H9 (cell line): ENCODE measurements at regions not wholly inside any gene's neighbourhood (a gene's known extent, or its start where the extent isn't known, plus 50 kb on each side); places are given as distances from the start of the nearest gene placed in this dataset.
A peak's percentile ranks its signal among the peaks of the same experiment; 100 is the strongest.

ENCODE experiments used
- DNase-seq: peaks from one replicate; pipeline ENCODE4 v3.0.0-alpha.2; 2017
- H2AFZ ChIP-seq: one replicate; pipeline ENCODE4 v1.6.1; 2013; ENCODE audit warnings: mild to moderate bottlenecking, low read length, control low read depth, moderate library complexity
- H2AK5ac ChIP-seq: 2 replicates; pipeline ENCODE4 v1.6.1; 2013; ENCODE audit warnings: low read length, control low read depth, mixed read lengths; ENCODE audit not compliant: insufficient read length
- H2BK120ac ChIP-seq: one replicate; pipeline ENCODE4 v1.6.1; 2013; ENCODE audit warnings: low read depth, mild to moderate bottlenecking, low read length, control low read depth, inconsistent platforms; ENCODE audit not compliant: poor library complexity, severe bottlenecking
- H2BK12ac ChIP-seq: 2 replicates; pipeline ENCODE4 v1.6.1; 2013; ENCODE audit warnings: low read length, control low read depth, mixed read lengths, low read depth; ENCODE audit not compliant: insufficient read length
- H2BK15ac ChIP-seq: 2 replicates; pipeline ENCODE4 v1.6.1; 2013; ENCODE audit warnings: low read depth, low read length, control low read depth
- H2BK20ac ChIP-seq: one replicate; pipeline ENCODE4 v1.6.1; 2013; ENCODE audit warnings: low read depth, mild to moderate bottlenecking, low read length, control low read depth, inconsistent platforms; ENCODE audit not compliant: poor library complexity, severe bottlenecking
- H2BK5ac ChIP-seq: 2 replicates; pipeline ENCODE4 v1.6.1; 2013; ENCODE audit warnings: low read length, control low read depth, mixed read lengths; ENCODE audit not compliant: insufficient read length
- H3K14ac ChIP-seq: 2 replicates; pipeline ENCODE4 v1.6.1; 2013; ENCODE audit warnings: low read length, control low read depth; ENCODE audit not compliant: insufficient read depth
- H3K18ac ChIP-seq: 2 replicates; pipeline ENCODE4 v1.6.1; 2013; ENCODE audit warnings: low read depth, mild to moderate bottlenecking, mixed read lengths, low read length, control low read depth; ENCODE audit not compliant: insufficient read length
- H3K23ac ChIP-seq: 2 replicates; pipeline ENCODE4 v1.6.1; 2013; ENCODE audit warnings: low read length, control low read depth, mixed read lengths, low read depth; ENCODE audit not compliant: insufficient read length
- H3K23me2 ChIP-seq: 2 replicates; pipeline ENCODE4 v1.6.1; 2013; ENCODE audit warnings: low read depth, mild to moderate bottlenecking, mixed read lengths, low read length, control low read depth; ENCODE audit not compliant: insufficient read length, poor library complexity, severe bottlenecking
- H3K27ac ChIP-seq: 2 replicates; pipeline ENCODE4 v1.5.1; 2013; ENCODE audit warnings: low read length, control low read depth, mixed read lengths, low read depth; ENCODE audit not compliant: insufficient read length
- H3K27me3 ChIP-seq: 2 replicates; pipeline ENCODE4 v1.6.1; 2013; ENCODE audit warnings: low read length, control low read depth, inconsistent platforms; ENCODE audit not compliant: insufficient read depth
- H3K4ac ChIP-seq: 2 replicates; pipeline ENCODE4 v1.6.1; 2013; ENCODE audit warnings: low read depth, mild to moderate bottlenecking, control low read depth, inconsistent platforms, low read length, moderate library complexity
- H3K4me1 ChIP-seq: 2 replicates; pipeline ENCODE4 v1.6.1; 2013; ENCODE audit warnings: low read length, control low read depth, inconsistent platforms; ENCODE audit not compliant: insufficient read depth
- H3K4me2 ChIP-seq: 2 replicates; pipeline ENCODE4 v1.6.1; 2013; ENCODE audit warnings: low read length, control low read depth, mixed read lengths; ENCODE audit not compliant: insufficient read length, insufficient read depth
- H3K56ac ChIP-seq: 2 replicates; pipeline ENCODE4 v1.6.1; 2013; ENCODE audit warnings: low read depth, mild to moderate bottlenecking, mixed read lengths, low read length, control low read depth; ENCODE audit not compliant: insufficient read length
- H3K79me1 ChIP-seq: 2 replicates; pipeline ENCODE4 v1.6.1; 2013; ENCODE audit warnings: low read depth, mild to moderate bottlenecking, moderate library complexity, low read length, control low read depth, inconsistent platforms; ENCODE audit not compliant: insufficient read depth, poor library complexity, severe bottlenecking
- H3K79me2 ChIP-seq: 2 replicates; pipeline ENCODE4 v1.6.1; 2013; ENCODE audit warnings: low read length, control low read depth, inconsistent platforms; ENCODE audit not compliant: insufficient read depth
- H3K9ac ChIP-seq: 2 replicates; pipeline ENCODE4 v1.6.1; 2013; ENCODE audit warnings: low read length, control low read depth, mixed read lengths; ENCODE audit not compliant: insufficient read length; ENCODE audit errors: extremely low read depth
- H3K9me3 ChIP-seq: one replicate; pipeline ENCODE4 v1.6.1; 2013; ENCODE audit warnings: low read depth, low read length, inconsistent platforms; ENCODE audit not compliant: control insufficient read depth
- H3T11ph ChIP-seq: one replicate; pipeline ENCODE4 v1.6.1; 2013; ENCODE audit warnings: mild to moderate bottlenecking, low read length, control low read depth, inconsistent platforms
- H4K20me1 ChIP-seq: one replicate; pipeline ENCODE4 v1.6.1; 2013; ENCODE audit not compliant: control insufficient read depth, insufficient read length, insufficient read depth
- H4K5ac ChIP-seq: 2 replicates; pipeline ENCODE4 v1.6.1; 2013; ENCODE audit warnings: low read depth, mild to moderate bottlenecking, mixed read lengths, low read length, control low read depth; ENCODE audit not compliant: insufficient read length
- H4K8ac ChIP-seq: replicated peaks from 2 replicates; pipeline ENCODE4 v1.6.1; 2013; ENCODE audit warnings: low read length, control low read depth, mixed read lengths, low read depth; ENCODE audit not compliant: insufficient read length
- H4K91ac ChIP-seq: 2 replicates; pipeline ENCODE4 v1.6.1; 2013; ENCODE audit warnings: low read depth, mild to moderate bottlenecking, moderate library complexity, mixed read lengths, low read length, control low read depth; ENCODE audit not compliant: insufficient read length
- H3K27ac Mint-ChIP-seq, 3 experiments: 2 replicates in 2 of 3; 3 replicates in 1 of 3; pipeline ENCODE4 v1.8.0; 2020 to 2021; ENCODE audit warnings: mixed read lengths in 3 of 3, mild to moderate bottlenecking in 1 of 3, moderate library complexity in 1 of 3
- H3K27me3 Mint-ChIP-seq: 2 replicates; pipeline ENCODE4 v1.8.0; 2021; ENCODE audit warnings: low read depth, mild to moderate bottlenecking, moderate library complexity, mixed read lengths
- H3K36me3 Mint-ChIP-seq, 3 experiments: 2 replicates in 2 of 3; 3 replicates in 1 of 3; pipeline ENCODE4 v1.8.0; 2020 to 2021; ENCODE audit warnings: low read depth in 3 of 3, mixed read lengths in 3 of 3; ENCODE audit not compliant: insufficient read depth in 1 of 3
- H3K4me1 Mint-ChIP-seq, 2 experiments: 2 replicates each; pipeline ENCODE4 v1.8.0; 2020; ENCODE audit warnings: mixed read lengths in 2 of 2
- H3K4me3 Mint-ChIP-seq, 2 experiments: 2 replicates in 1 of 2; 3 replicates in 1 of 2; pipeline ENCODE4 v1.8.0; 2020 to 2021; ENCODE audit warnings: mild to moderate bottlenecking in 2 of 2, mixed read lengths in 2 of 2, moderate library complexity in 1 of 2
- H3K9me3 Mint-ChIP-seq, 2 experiments: 2 replicates in 1 of 2; 3 replicates in 1 of 2; pipeline ENCODE4 v1.8.0; 2020; ENCODE audit warnings: mild to moderate bottlenecking in 2 of 2, mixed read lengths in 2 of 2, moderate library complexity in 1 of 2
- WGBS: extraction: QIAGEN DNeasy Blood & Tissue Kit; methylation state at CpG from one replicate; pipeline ENCODE4 v1.1.7; 2013; ENCODE audit warnings: missing lambda C conversion rate, low lambda C conversion rate, mixed read lengths; ENCODE audit not compliant: insufficient read length; ENCODE audit errors: extremely low coverage; 5-methylcytosine and 5-hydroxymethylcytosine counted together
- TF ChIP-seq, protein P1 (sequence below): fragments of 200-600 bp; sonication (generic); conservative IDR thresholded peaks from 3 replicates; pipeline ENCODE4 v1.8.0; 2021; ENCODE audit warnings: antibody characterized with exemption, mild to moderate bottlenecking

DNA sequence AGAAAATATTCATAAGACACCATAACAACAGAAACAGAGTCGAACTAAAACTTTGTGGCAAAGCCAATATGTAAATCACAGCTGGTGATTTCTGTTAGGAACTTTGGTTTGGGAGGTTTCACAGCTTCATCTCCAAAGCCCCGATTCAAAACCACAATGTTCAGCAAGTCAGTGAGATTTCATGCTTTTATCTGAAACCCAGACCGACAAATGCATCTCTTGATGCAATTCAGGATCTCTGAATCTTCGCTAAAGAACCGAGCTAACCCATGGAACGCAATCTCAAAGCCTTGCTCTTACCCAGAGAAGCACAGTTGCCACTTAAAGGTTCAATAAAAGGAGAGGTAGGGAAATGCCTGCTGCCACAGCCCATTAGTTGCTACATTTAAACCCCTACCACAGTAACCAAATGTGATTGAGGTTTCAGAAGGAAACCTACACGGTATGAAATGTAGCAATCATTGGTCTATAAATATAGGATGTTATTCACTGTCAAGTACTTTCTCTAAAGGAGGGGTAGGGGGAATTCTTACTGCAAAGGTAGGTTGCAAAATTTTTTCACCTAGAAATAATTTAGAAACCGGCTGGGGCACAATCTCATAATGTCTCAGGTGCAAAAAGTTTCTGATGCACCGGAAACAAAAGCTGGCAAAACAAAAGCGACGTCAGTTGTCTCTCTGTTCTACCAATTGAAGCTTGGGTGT lies 381.0 kb upstream of the ARID1B start:
- peaks cover 0 to 2% of the 10 kb centered on the region in 2 experiments; a peak in 1 of 5 replicates for H3K9me3 Mint-ChIP-seq
- Histone ChIP-seq H3K14ac (no peak overlapping the region), H3K18ac (no peak overlapping the region), H2BK20ac (no peak overlapping the region), H3K4me1 (peaks cover 7% of the 10 kb centered on the region), H3K79me1 (no peaks in the 10 kb centered on the region), H3K9ac (no peak overlapping the region), H3K79me2 (no peaks in the 10 kb centered on the region), H4K8ac (no peak overlapping the region), H3K23me2 (no peaks in the 10 kb centered on the region), H4K5ac (no peak overlapping the region), H2BK12ac (no peak overlapping the region), H3K23ac (no peak overlapping the region), H3K27ac (no peak overlapping the region), H2BK5ac (no peak overlapping the region), H4K91ac (no peak overlapping the region), H2BK120ac (no peak overlapping the region), H2AFZ (no peak overlapping the region), H3T11ph (no peak overlapping the region), H2AK5ac (no peak overlapping the region), H3K27me3 (no peaks in the 10 kb centered on the region), H3K4me2 (no peak overlapping the region), H3K56ac (no peak overlapping the region), H2BK15ac (no peak overlapping the region), H4K20me1 (no peaks in the 10 kb centered on the region), H3K4ac (no peak overlapping the region), H3K9me3 (no peaks in the 10 kb centered on the region)
- TF ChIP-seq, protein P1, sequence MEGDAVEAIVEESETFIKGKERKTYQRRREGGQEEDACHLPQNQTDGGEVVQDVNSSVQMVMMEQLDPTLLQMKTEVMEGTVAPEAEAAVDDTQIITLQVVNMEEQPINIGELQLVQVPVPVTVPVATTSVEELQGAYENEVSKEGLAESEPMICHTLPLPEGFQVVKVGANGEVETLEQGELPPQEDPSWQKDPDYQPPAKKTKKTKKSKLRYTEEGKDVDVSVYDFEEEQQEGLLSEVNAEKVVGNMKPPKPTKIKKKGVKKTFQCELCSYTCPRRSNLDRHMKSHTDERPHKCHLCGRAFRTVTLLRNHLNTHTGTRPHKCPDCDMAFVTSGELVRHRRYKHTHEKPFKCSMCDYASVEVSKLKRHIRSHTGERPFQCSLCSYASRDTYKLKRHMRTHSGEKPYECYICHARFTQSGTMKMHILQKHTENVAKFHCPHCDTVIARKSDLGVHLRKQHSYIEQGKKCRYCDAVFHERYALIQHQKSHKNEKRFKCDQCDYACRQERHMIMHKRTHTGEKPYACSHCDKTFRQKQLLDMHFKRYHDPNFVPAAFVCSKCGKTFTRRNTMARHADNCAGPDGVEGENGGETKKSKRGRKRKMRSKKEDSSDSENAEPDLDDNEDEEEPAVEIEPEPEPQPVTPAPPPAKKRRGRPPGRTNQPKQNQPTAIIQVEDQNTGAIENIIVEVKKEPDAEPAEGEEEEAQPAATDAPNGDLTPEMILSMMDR, result no peak
- WGBS, result no CpG with 5 or more reads among the region's 11 CpGs
- peak overlapping the region in 1 of 3 experiments; percentile 80; a peak in 2 of 7 replicates for H3K27ac Mint-ChIP-seq
- H3K4me1 Mint-ChIP-seq, result peaks cover 41 to 51% of the 10 kb centered on the region in 2 experiments
- DNase-seq, result no peak
- H3K36me3 Mint-ChIP-seq, result no peaks in the 10 kb centered on the region
- H3K27me3 Mint-ChIP-seq, result peaks cover 7% of the 10 kb centered on the region
- no peak overlapping the region for H3K4me3 Mint-ChIP-seq
